H9 (cell line): ENCODE measurements at regions not wholly inside any gene's neighbourhood (a gene's known extent, or its start where the extent isn't known, plus 50 kb on each side); places are given as distances from the start of the nearest gene placed in this dataset.

Source experiments
- DNase-seq: peaks from one replicate; pipeline ENCODE4 v3.0.0-alpha.2; 2017
- H2AFZ ChIP-seq: one replicate; pipeline ENCODE4 v1.6.1; 2013; ENCODE audit warnings: mild to moderate bottlenecking, low read length, control low read depth, moderate library complexity
- H2AK5ac ChIP-seq: 2 replicates; pipeline ENCODE4 v1.6.1; 2013; ENCODE audit warnings: low read length, control low read depth, mixed read lengths; ENCODE audit not compliant: insufficient read length
- H2BK120ac ChIP-seq: one replicate; pipeline ENCODE4 v1.6.1; 2013; ENCODE audit warnings: low read depth, mild to moderate bottlenecking, low read length, control low read depth, inconsistent platforms; ENCODE audit not compliant: poor library complexity, severe bottlenecking
- H2BK12ac ChIP-seq: 2 replicates; pipeline ENCODE4 v1.6.1; 2013; ENCODE audit warnings: low read length, control low read depth, mixed read lengths, low read depth; ENCODE audit not compliant: insufficient read length
- H2BK15ac ChIP-seq: 2 replicates; pipeline ENCODE4 v1.6.1; 2013; ENCODE audit warnings: low read depth, low read length, control low read depth
- H2BK20ac ChIP-seq: one replicate; pipeline ENCODE4 v1.6.1; 2013; ENCODE audit warnings: low read depth, mild to moderate bottlenecking, low read length, control low read depth, inconsistent platforms; ENCODE audit not compliant: poor library complexity, severe bottlenecking
- H2BK5ac ChIP-seq: 2 replicates; pipeline ENCODE4 v1.6.1; 2013; ENCODE audit warnings: low read length, control low read depth, mixed read lengths; ENCODE audit not compliant: insufficient read length
- H3K14ac ChIP-seq: 2 replicates; pipeline ENCODE4 v1.6.1; 2013; ENCODE audit warnings: low read length, control low read depth; ENCODE audit not compliant: insufficient read depth
- H3K18ac ChIP-seq: 2 replicates; pipeline ENCODE4 v1.6.1; 2013; ENCODE audit warnings: low read depth, mild to moderate bottlenecking, mixed read lengths, low read length, control low read depth; ENCODE audit not compliant: insufficient read length
- H3K23ac ChIP-seq: 2 replicates; pipeline ENCODE4 v1.6.1; 2013; ENCODE audit warnings: low read length, control low read depth, mixed read lengths, low read depth; ENCODE audit not compliant: insufficient read length
- H3K23me2 ChIP-seq: 2 replicates; pipeline ENCODE4 v1.6.1; 2013; ENCODE audit warnings: low read depth, mild to moderate bottlenecking, mixed read lengths, low read length, control low read depth; ENCODE audit not compliant: insufficient read length, poor library complexity, severe bottlenecking
- H3K27ac ChIP-seq: 2 replicates; pipeline ENCODE4 v1.5.1; 2013; ENCODE audit warnings: low read length, control low read depth, mixed read lengths, low read depth; ENCODE audit not compliant: insufficient read length
- H3K27me3 ChIP-seq: 2 replicates; pipeline ENCODE4 v1.6.1; 2013; ENCODE audit warnings: low read length, control low read depth, inconsistent platforms; ENCODE audit not compliant: insufficient read depth
- H3K4ac ChIP-seq: 2 replicates; pipeline ENCODE4 v1.6.1; 2013; ENCODE audit warnings: low read depth, mild to moderate bottlenecking, control low read depth, inconsistent platforms, low read length, moderate library complexity
- H3K4me1 ChIP-seq: 2 replicates; pipeline ENCODE4 v1.6.1; 2013; ENCODE audit warnings: low read length, control low read depth, inconsistent platforms; ENCODE audit not compliant: insufficient read depth
- H3K4me2 ChIP-seq: 2 replicates; pipeline ENCODE4 v1.6.1; 2013; ENCODE audit warnings: low read length, control low read depth, mixed read lengths; ENCODE audit not compliant: insufficient read length, insufficient read depth
- H3K56ac ChIP-seq: 2 replicates; pipeline ENCODE4 v1.6.1; 2013; ENCODE audit warnings: low read depth, mild to moderate bottlenecking, mixed read lengths, low read length, control low read depth; ENCODE audit not compliant: insufficient read length
- H3K79me1 ChIP-seq: 2 replicates; pipeline ENCODE4 v1.6.1; 2013; ENCODE audit warnings: low read depth, mild to moderate bottlenecking, moderate library complexity, low read length, control low read depth, inconsistent platforms; ENCODE audit not compliant: insufficient read depth, poor library complexity, severe bottlenecking
- H3K79me2 ChIP-seq: 2 replicates; pipeline ENCODE4 v1.6.1; 2013; ENCODE audit warnings: low read length, control low read depth, inconsistent platforms; ENCODE audit not compliant: insufficient read depth
- H3K9ac ChIP-seq: 2 replicates; pipeline ENCODE4 v1.6.1; 2013; ENCODE audit warnings: low read length, control low read depth, mixed read lengths; ENCODE audit not compliant: insufficient read length; ENCODE audit errors: extremely low read depth
- H3K9me3 ChIP-seq: one replicate; pipeline ENCODE4 v1.6.1; 2013; ENCODE audit warnings: low read depth, low read length, inconsistent platforms; ENCODE audit not compliant: control insufficient read depth
- H3T11ph ChIP-seq: one replicate; pipeline ENCODE4 v1.6.1; 2013; ENCODE audit warnings: mild to moderate bottlenecking, low read length, control low read depth, inconsistent platforms
- H4K20me1 ChIP-seq: one replicate; pipeline ENCODE4 v1.6.1; 2013; ENCODE audit not compliant: control insufficient read depth, insufficient read length, insufficient read depth
- H4K5ac ChIP-seq: 2 replicates; pipeline ENCODE4 v1.6.1; 2013; ENCODE audit warnings: low read depth, mild to moderate bottlenecking, mixed read lengths, low read length, control low read depth; ENCODE audit not compliant: insufficient read length
- H4K8ac ChIP-seq: replicated peaks from 2 replicates; pipeline ENCODE4 v1.6.1; 2013; ENCODE audit warnings: low read length, control low read depth, mixed read lengths, low read depth; ENCODE audit not compliant: insufficient read length
- H4K91ac ChIP-seq: 2 replicates; pipeline ENCODE4 v1.6.1; 2013; ENCODE audit warnings: low read depth, mild to moderate bottlenecking, moderate library complexity, mixed read lengths, low read length, control low read depth; ENCODE audit not compliant: insufficient read length
- H3K27ac Mint-ChIP-seq, 3 experiments: 2 replicates in 2 of 3; 3 replicates in 1 of 3; pipeline ENCODE4 v1.8.0; 2020 to 2021; ENCODE audit warnings: mixed read lengths in 3 of 3, mild to moderate bottlenecking in 1 of 3, moderate library complexity in 1 of 3
- H3K27me3 Mint-ChIP-seq: 2 replicates; pipeline ENCODE4 v1.8.0; 2021; ENCODE audit warnings: low read depth, mild to moderate bottlenecking, moderate library complexity, mixed read lengths
- H3K36me3 Mint-ChIP-seq, 3 experiments: 2 replicates in 2 of 3; 3 replicates in 1 of 3; pipeline ENCODE4 v1.8.0; 2020 to 2021; ENCODE audit warnings: low read depth in 3 of 3, mixed read lengths in 3 of 3; ENCODE audit not compliant: insufficient read depth in 1 of 3
- H3K4me1 Mint-ChIP-seq, 2 experiments: 2 replicates each; pipeline ENCODE4 v1.8.0; 2020; ENCODE audit warnings: mixed read lengths in 2 of 2
- H3K4me3 Mint-ChIP-seq, 2 experiments: 2 replicates in 1 of 2; 3 replicates in 1 of 2; pipeline ENCODE4 v1.8.0; 2020 to 2021; ENCODE audit warnings: mild to moderate bottlenecking in 2 of 2, mixed read lengths in 2 of 2, moderate library complexity in 1 of 2
- H3K9me3 Mint-ChIP-seq, 2 experiments: 2 replicates in 1 of 2; 3 replicates in 1 of 2; pipeline ENCODE4 v1.8.0; 2020; ENCODE audit warnings: mild to moderate bottlenecking in 2 of 2, mixed read lengths in 2 of 2, moderate library complexity in 1 of 2
- WGBS: extraction: QIAGEN DNeasy Blood & Tissue Kit; methylation state at CpG from one replicate; pipeline ENCODE4 v1.1.7; 2013; ENCODE audit warnings: missing lambda C conversion rate, low lambda C conversion rate, mixed read lengths; ENCODE audit not compliant: insufficient read length; ENCODE audit errors: extremely low coverage; 5-methylcytosine and 5-hydroxymethylcytosine counted together
- TF ChIP-seq, protein P1 (sequence below): fragments of 200-600 bp; sonication (generic); conservative IDR thresholded peaks from 3 replicates; pipeline ENCODE4 v1.8.0; 2021; ENCODE audit warnings: antibody characterized with exemption, mild to moderate bottlenecking

DNA sequence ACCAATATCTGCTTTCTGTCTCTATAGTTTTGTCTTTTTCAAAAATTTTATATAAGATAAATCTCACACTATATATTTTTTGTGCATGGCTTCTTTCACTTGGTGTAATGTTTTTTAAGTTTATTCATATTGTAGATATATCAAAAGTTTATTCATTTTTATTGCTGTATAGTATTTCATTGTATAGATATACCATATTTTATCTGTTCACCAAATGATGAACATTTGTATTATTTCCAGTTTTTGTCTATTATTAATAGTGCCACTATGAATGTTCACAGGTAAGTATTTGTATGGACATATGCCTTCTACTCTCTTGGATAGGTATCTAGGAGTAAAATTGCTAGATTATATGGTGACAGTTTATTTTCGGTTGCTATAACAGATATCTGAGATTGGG lies 289.5 kb upstream of the CITED2 start:
- Histone ChIP-seq H2BK120ac (no peak overlapping the region), H4K91ac (no peak overlapping the region), H3K9ac (no peak overlapping the region), H2BK20ac (no peak overlapping the region), H4K20me1 (no peaks in the 10 kb centered on the region), H4K8ac (no peak overlapping the region), H3T11ph (no peak overlapping the region), H3K4me2 (no peak overlapping the region), H2BK5ac (no peak overlapping the region), H3K23me2 (no peaks in the 10 kb centered on the region), H3K79me1 (no peaks in the 10 kb centered on the region), H3K23ac (no peak overlapping the region), H4K5ac (no peak overlapping the region), H3K14ac (no peak overlapping the region), H3K56ac (no peak overlapping the region), H2BK15ac (no peak overlapping the region), H2AK5ac (no peak overlapping the region), H3K4me1 (no peaks in the 10 kb centered on the region), H3K18ac (no peak overlapping the region), H2BK12ac (no peak overlapping the region), H2AFZ (no peak overlapping the region), H3K27ac (no peak overlapping the region), H3K4ac (no peak overlapping the region), H3K27me3 (no peaks in the 10 kb centered on the region), H3K79me2 (no peaks in the 10 kb centered on the region), H3K9me3 (no peaks in the 10 kb centered on the region)
- TF ChIP-seq, protein P1, sequence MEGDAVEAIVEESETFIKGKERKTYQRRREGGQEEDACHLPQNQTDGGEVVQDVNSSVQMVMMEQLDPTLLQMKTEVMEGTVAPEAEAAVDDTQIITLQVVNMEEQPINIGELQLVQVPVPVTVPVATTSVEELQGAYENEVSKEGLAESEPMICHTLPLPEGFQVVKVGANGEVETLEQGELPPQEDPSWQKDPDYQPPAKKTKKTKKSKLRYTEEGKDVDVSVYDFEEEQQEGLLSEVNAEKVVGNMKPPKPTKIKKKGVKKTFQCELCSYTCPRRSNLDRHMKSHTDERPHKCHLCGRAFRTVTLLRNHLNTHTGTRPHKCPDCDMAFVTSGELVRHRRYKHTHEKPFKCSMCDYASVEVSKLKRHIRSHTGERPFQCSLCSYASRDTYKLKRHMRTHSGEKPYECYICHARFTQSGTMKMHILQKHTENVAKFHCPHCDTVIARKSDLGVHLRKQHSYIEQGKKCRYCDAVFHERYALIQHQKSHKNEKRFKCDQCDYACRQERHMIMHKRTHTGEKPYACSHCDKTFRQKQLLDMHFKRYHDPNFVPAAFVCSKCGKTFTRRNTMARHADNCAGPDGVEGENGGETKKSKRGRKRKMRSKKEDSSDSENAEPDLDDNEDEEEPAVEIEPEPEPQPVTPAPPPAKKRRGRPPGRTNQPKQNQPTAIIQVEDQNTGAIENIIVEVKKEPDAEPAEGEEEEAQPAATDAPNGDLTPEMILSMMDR = no peak
- WGBS = no CpG with 5 or more reads among the region's 1 CpG
- Mint-ChIP-seq H3K4me1 (0 out of 4 replicates have a peak, but pooled peaks cover 2% of the 10 kb centered on the region in 2 experiments), H3K4me3 (no peak overlapping the region), H3K9me3 (peaks cover 13 to 17% of the 10 kb centered on the region in 2 experiments), H3K36me3 (peaks cover 0 to 25% (median 7%) of the 10 kb centered on the region in 3 experiments; a peak in 4 of 7 replicates), H3K27me3 (no peaks in the 10 kb centered on the region), H3K27ac (no peak overlapping the region)
- DNase-seq = no peak
